ENCODE measurements at regions not wholly inside any gene's neighbourhood (a gene's known extent, or its start where the extent isn't known, plus 50 kb on each side); places are given as distances from the start of the nearest gene placed in this dataset.

DNA sequence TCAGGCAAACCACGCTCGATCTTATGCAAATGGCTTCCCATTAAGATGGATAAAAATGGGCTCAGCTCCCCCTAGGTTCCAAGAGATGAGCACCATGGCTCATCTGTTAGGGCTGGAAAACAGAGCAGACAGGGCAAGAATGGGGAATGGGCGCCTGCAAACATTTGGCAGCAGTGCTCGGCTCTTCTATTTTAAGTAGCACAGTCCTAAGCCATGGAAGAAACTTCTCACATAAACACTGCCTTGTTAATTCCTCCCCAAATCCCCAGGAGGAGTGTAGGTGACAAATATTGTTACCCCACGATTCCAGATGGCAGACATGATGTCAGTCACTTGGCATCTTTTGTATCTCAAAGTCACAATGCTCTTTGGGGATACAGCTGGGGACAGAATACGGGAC is 221.8 kb downstream of the ICE1 start:
- no peak for DNase-seq
- WGBS, 2 experiments (ENCODE audit: insufficient coverage in 1 of 2, insufficient read length in 1 of 2), result 86 to 89% methylated on average over 4 to 6 of the region's 6 CpGs
- no peaks in the 10 kb centered on the region for H3K27me3 Mint-ChIP-seq (ENCODE audit: insufficient read depth)
- TF ChIP-seq, protein P1, sequence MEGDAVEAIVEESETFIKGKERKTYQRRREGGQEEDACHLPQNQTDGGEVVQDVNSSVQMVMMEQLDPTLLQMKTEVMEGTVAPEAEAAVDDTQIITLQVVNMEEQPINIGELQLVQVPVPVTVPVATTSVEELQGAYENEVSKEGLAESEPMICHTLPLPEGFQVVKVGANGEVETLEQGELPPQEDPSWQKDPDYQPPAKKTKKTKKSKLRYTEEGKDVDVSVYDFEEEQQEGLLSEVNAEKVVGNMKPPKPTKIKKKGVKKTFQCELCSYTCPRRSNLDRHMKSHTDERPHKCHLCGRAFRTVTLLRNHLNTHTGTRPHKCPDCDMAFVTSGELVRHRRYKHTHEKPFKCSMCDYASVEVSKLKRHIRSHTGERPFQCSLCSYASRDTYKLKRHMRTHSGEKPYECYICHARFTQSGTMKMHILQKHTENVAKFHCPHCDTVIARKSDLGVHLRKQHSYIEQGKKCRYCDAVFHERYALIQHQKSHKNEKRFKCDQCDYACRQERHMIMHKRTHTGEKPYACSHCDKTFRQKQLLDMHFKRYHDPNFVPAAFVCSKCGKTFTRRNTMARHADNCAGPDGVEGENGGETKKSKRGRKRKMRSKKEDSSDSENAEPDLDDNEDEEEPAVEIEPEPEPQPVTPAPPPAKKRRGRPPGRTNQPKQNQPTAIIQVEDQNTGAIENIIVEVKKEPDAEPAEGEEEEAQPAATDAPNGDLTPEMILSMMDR (conservative IDR thresholded peaks at IDR 0.05), result no peak
- Histone ChIP-seq H3K27me3 (ENCODE audit: control insufficient read depth, insufficient read depth, low read length, poor library complexity, severe bottlenecking) (no peaks in the 10 kb centered on the region), H3K36me3 (ENCODE audit: control insufficient read depth, insufficient read depth, low read length) (no peaks in the 10 kb centered on the region), H3K4me3 (ENCODE audit: low read length) (no peak overlapping the region), H3K4me1 (ENCODE audit: control insufficient read depth, insufficient read depth, low read length) (peaks cover 2% of the 10 kb centered on the region), H3K9ac (ENCODE audit: extremely low read depth, low read length, poor library complexity, severe bottlenecking) (no peak overlapping the region), H3K27ac (ENCODE audit: low read depth, low read length) (no peak overlapping the region), H3K9me3 (ENCODE audit: control insufficient read depth, low read length) (no peaks in the 10 kb centered on the region)
- H3K27ac Mint-ChIP-seq, result no peak overlapping the region
- H3K36me3 Mint-ChIP-seq (ENCODE audit: low read depth), result no peaks in the 10 kb centered on the region
- peaks cover 9% of the 10 kb centered on the region for H3K4me1 Mint-ChIP-seq
- H3K9me3 Mint-ChIP-seq, result no peaks in the 10 kb centered on the region
- H3K4me3 Mint-ChIP-seq, result no peak overlapping the region

DNA sequence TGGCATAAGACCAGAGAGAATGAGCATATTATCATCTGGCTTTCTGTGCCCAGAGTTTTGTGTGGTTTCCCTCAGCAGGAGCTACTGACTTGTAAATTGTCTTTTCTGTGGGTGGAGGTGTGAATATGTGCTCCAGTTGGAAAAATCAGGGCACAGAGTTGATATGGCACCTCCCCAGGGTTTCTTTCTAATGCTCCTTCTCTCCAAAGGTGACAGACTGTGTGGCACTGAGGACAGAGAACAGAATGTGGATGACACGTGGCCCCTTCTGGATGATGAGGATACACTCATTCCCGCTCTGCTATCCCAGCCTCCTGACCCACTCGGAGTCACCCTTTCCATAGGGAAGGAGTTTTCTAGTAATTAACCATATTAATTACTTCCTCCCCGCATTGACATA is 221.0 kb downstream of the ICE1 start:
- Mint-ChIP-seq H3K4me1 (peaks cover 9% of the 10 kb centered on the region), H3K27me3 (ENCODE audit: insufficient read depth) (no peaks in the 10 kb centered on the region), H3K36me3 (ENCODE audit: low read depth) (no peaks in the 10 kb centered on the region), H3K4me3 (no peak overlapping the region), H3K9me3 (no peaks in the 10 kb centered on the region), H3K27ac (no peak overlapping the region)
- Histone ChIP-seq H3K9me3 (ENCODE audit: control insufficient read depth, low read length) (no peaks in the 10 kb centered on the region), H3K36me3 (ENCODE audit: control insufficient read depth, insufficient read depth, low read length) (no peaks in the 10 kb centered on the region), H3K27ac (ENCODE audit: low read depth, low read length) (no peak overlapping the region), H3K4me1 (ENCODE audit: control insufficient read depth, insufficient read depth, low read length) (peaks cover 3% of the 10 kb centered on the region), H3K4me3 (ENCODE audit: low read length) (no peak overlapping the region), H3K27me3 (ENCODE audit: control insufficient read depth, insufficient read depth, low read length, poor library complexity, severe bottlenecking) (no peaks in the 10 kb centered on the region), H3K9ac (ENCODE audit: extremely low read depth, low read length, poor library complexity, severe bottlenecking) (no peak overlapping the region)
- no peak for DNase-seq
- TF ChIP-seq, protein P1 (conservative IDR thresholded peaks at IDR 0.05), result no peak
- 68% methylated on average over 4 of the region's 4 CpGs; no CpG with 5 or more reads in 1 of the 2 experiments for WGBS, 2 experiments (ENCODE audit: insufficient coverage in 1 of 2, insufficient read length in 1 of 2)

DNA sequence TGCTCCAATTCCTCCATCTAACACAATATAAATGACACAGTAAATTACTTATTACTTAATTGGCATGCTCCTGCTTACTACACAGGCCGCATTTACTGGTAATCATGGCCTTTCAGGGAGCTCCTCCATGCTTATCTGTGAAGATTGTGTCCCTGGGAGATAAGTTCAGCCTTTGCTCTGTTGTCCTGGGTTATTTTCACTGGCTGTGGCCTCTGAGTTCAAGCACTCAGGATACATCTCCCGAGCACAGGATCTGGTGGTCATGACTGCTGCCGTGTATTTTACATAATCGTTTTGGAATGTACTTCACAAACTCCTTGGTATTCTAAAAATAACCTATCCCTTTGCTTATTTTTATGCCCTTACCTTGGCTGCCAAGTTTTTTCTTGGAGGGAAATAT is 215.7 kb downstream of the ICE1 start:
- WGBS, 2 experiments (ENCODE audit: insufficient coverage in 1 of 2, insufficient read length in 1 of 2), result 82 to 89% methylated on average over 3 to 4 of the region's 4 CpGs
- H3K27me3 Mint-ChIP-seq (ENCODE audit: insufficient read depth), result no peaks in the 10 kb centered on the region
- H3K36me3 ChIP-seq (ENCODE audit: control insufficient read depth, insufficient read depth, low read length), result no peaks in the 10 kb centered on the region
- no peak overlapping the region for H3K27ac Mint-ChIP-seq
- no peaks in the 10 kb centered on the region for H3K27me3 ChIP-seq (ENCODE audit: control insufficient read depth, insufficient read depth, low read length, poor library complexity, severe bottlenecking)
- no peak overlapping the region for H3K9ac ChIP-seq (ENCODE audit: extremely low read depth, low read length, poor library complexity, severe bottlenecking)
- no peaks in the 10 kb centered on the region for H3K4me1 Mint-ChIP-seq
- no peak overlapping the region for H3K4me3 ChIP-seq (ENCODE audit: low read length)
- TF ChIP-seq, protein P1 (conservative IDR thresholded peaks at IDR 0.05), result no peak
- no peaks in the 10 kb centered on the region for H3K9me3 Mint-ChIP-seq
- H3K9me3 ChIP-seq (ENCODE audit: control insufficient read depth, low read length), result peaks cover 1% of the 10 kb centered on the region
- H3K4me1 ChIP-seq (ENCODE audit: control insufficient read depth, insufficient read depth, low read length), result peaks cover 4% of the 10 kb centered on the region
- no peaks in the 10 kb centered on the region for H3K36me3 Mint-ChIP-seq (ENCODE audit: low read depth)
- no peak overlapping the region for H3K27ac ChIP-seq (ENCODE audit: low read depth, low read length)
- DNase-seq, result no peak
- no peak overlapping the region for H3K4me3 Mint-ChIP-seq
